ENCODE measurements at regions not wholly inside any gene's neighbourhood (a gene's known extent, or its start where the extent isn't known, plus 50 kb on each side); places are given as distances from the start of the nearest gene placed in this dataset.

DNA sequence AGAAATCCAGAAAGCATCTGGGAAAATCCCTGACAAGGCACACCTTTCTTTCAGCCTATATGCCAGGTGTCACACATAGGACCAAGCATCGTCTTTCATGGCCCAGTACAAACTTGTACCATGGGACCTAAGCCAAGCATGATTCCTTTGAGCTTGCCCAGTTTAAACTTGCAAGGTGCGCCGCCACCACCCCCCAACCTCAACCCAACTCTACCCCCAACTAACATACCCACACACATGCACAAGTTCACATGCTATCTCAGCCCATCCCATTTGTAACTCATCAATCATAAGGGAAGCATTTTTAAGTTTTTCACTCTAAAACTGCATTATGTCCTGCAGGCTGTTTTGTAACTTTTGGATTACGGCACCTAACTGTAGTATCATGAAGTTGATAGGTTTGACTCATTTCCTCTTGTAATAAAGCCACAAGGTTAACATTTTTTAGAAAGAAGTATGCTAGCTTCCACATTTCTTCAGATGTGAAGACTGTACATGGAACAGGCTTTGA is 145.9 kb upstream of the FST start:
- DNase-seq: no peak

DNA sequence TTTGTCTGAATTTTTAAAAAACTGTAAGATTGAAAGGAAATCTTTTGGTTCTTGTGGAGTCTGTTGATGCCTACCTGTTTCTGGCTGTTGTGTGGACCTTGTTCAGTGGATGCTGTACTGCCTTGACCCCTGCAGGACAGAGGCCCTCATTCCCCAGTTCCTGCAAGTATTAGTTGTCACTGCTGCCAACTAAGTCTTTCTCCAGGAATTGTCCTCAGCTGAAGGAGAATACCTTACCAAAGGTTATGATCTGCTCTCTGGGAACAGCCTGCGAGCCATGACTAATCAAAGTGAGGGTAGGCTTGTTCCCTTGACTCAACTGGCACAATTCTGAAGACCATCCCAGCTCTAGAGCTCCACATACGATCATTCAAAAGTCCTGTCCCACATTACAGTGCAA is 145.3 kb upstream of the FST start:
- DNase-seq: no peak

DNA sequence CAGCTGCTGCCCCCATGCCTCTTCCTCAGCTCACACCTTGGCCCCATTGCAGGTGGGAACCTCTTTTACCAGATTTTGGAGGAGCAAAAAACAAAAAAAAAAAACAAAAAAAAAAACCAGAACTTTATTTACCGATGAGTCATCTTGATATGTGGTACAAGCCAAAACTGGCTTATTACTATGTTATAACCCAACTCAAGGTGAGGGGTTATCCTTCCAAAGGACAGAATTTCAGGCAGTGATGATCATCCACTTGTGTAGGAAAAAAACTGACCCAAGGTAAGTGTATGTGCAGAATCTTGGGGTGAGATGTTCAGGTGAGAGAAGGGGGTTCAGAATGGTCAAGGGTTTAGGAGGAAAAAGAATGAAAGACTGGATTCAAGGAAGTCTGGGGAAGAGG is 142.6 kb upstream of the FST start:
- no peak for DNase-seq

DNA sequence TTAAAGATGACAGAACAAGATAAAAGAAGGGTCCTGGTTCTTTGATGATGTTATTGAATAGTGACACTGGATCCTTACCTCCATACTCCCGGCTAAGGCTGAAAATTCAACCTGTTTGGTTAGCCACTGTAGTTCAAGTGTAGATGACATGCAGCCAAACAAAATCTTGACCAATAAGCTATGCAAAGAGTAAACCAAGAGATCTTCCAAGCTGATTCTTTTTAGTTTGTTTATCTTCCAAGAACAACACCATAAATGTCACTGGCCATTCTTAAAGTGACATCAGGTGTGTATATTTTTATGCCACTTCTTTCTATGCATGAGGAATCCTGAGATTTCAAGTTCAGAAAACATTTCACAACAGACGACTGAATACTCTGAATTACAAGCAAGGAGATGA is 141.5 kb upstream of the FST start:
- DNase-seq: no peak

DNA sequence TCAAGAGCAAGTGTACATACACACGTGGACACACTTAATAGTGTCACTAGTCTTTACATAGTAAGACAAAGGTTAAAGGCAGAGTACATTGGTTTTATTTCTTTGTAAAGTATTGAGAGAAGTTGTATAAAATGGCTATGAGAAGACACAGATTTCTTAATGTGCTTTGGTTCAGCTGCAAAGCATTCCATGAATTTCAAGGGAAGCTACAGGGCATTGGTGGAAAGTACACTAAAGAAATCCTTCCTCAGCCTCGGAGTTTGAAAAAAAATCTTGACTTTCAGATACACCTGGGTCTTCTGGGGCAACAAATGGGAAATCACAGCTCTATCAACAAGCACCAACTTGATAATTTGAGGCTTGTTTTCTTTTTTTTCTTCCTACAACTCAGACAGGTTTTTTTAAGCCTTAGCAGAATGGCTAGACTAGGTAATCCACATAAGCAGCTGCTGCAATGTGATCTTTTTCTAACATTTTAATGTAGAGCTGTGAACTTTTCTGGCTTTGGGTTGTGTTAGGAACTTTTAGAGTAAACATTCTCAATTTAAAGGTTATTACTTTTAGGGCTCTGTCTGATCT is 140.4 kb upstream of the FST start:
- no peak for DNase-seq

DNA sequence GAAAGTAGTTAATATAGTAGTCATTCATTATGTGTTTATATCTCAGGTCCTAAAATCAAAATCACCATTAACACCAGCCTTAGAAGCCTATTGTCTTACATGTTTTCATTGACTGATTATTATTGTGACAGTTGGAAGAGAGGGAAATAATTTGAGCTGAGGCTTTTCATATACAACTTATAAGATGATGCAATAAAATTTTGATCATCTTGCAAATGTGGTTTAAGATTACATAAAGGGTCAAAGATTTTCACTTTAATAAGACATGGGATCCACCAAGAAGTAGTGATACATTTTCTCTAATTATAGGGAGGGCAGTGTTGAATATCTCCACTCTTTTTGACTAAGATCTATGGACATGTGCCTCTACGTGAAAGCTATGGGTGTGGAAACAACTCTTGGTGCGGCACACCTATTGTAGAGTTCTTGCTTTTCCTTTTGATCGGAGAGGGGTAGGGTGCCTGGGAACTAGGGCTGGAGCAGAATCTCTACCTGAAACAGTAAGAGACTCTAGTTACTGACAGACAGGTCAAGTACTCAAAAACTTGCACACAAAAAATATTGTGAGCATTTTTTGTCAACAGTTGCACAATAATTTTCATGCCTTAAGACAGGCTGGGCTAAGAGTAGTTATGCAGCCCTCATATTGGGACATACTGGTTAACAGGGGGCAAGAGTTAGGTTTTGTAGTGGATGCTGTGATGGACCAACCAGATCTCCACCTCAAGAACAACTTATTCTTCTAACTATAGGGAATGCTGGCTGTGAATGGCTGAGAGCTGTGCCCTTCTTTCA is 139.3 kb upstream of the FST start:
- DNase-seq: no peak

DNA sequence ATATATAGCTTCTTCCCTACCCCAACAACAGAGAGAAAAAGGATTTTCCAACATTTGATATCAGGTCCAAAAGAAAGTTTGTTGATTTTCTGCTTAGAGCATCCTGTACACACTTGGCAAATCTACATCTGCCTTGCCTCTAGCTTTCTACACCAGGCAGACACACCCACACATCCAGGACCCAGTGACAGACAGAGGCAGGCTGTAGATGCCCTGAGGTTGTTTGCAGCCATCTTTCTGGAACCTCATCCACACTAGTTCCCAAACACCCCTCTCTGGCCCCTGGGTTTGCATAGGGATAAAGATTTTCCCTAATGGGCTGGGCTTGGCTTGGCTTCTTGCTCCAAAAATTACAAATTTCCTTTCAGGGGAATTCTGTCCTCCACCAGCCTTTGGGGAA is 138.2 kb upstream of the FST start:
- DNase-seq: no peak

DNA sequence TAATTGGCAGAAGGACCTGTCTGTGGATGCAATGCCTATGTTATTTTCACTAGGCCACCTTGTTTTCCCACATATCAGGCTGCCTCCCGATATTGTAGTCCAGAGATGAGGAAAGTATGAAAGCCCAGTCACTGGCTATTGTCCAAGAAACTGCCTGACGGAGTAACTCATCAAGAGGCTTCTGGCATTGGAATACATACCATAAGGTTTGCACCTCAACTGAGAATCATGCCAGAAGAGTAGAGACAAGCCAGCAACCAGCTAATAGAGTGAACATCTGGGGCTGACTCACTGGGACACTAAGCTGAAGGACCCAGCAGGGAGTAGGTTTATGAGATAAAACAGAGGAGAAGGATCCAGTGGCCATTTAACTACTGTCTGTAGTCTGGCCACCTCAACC is 137.2 kb upstream of the FST start:
- DNase-seq: no peak

DNA sequence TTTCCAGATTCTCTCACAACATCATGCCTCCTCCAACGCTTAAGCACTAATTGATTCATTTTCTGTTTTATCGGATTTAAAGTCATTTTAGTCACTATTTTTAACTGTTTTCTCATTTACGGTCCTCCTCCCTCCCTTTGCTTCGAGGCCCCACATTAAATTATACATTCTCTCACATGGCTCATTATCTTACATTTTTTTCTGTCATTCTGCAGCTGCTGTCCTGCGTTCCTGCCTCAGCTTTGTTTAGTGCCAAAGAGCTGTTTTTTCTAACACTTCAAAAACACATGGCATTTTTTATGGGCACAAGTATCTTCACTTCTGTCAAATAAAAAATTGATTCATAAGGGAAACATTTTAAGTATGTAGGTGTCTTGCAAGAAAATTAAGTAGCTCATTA is 130.1 kb upstream of the FST start:
- DNase-seq: no peak

DNA sequence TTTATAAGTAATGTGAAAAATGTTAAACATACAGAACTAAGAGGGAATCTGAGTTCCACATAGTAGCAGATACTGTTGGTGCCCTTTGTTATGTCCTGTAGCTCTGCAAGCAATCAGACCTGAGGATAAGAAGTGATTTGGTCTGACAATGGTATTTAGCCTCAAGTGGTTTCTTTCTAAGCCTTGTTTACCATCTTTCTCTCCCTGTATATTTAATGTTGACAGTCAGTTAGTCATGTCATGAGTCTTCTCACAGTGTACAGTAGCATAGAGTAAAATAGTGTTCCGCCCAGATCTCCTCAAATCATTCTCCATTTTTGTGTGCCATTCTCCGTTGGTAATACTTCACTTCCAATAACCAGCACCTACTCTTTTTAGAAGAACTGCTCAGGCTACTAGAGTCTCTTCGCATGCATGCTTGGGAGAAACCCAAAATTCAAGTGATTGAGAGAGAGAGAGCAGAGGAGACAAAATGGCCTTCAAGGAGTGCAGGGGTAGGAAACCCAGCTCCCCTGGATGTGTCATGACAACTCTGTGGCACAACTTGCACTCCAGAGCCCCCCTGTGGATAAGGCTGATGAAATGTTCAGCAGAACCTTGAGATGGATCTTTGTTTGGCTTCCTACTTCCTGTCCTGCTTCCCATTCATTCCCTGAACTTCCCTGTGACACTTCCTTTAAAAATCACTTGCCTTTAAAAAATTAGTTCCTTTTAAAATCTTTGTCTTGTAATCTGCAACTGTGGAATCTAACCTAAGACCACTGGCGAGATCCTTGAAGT is 129.2 kb upstream of the FST start:
- DNase-seq: no peak

DNA sequence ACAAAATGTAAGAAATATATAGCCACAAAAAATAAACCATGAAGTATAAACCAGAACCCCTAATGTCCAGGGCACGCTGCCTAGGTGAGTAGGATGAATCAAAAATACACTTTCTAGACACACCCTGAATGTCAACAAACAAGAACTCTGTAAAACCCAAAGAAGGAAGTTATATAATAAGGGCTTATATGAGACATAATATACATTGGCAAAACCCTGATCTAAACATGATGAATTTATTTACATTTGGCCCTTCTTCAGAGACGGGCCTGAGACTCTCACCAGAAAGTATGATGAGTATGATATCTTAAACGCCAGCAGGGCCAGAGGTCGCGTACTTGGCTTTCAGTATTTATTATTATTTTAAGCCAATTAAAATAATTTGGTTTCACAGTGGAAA is 125.1 kb upstream of the FST start:
- DNase-seq: no peak

DNA sequence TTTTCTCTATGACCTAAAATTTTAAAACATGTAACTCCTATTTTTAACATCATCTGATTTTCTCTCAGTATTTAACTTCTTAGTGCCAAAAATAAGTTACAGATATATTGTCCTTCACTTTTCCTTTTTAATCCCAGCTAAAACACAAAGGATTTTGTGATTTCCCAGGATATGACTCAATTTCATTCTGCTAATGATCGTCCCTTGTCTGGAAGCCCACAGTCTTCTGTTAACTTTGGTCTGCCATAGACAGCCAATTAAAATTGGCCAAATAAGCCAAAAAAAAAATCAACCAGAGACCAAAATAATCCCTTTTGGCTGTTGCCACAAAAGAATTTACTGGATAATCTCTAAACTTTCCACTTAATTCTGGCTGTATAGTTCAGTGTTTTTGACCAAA is 124.5 kb upstream of the FST start:
- no peak for DNase-seq

DNA sequence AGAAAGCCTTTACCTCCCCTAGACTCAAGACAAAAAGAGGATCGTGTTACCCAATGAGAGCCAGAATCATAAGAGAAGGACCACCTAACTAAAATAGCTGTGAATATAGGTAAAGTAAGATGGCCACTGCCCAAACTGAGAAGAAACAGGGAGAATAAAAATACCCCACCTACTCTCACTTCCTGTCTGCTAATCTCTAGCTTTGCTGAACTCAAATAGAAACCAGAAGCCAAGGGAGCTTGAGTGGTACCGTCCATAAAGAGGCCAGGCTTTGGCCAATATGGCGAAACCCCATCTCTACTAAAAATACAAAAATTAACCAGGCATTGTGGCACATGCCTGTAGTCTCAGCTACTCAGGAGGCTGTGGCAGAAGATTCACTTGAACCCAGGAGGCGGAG is 123.0 kb upstream of the FST start:
- DNase-seq: no peak

DNA sequence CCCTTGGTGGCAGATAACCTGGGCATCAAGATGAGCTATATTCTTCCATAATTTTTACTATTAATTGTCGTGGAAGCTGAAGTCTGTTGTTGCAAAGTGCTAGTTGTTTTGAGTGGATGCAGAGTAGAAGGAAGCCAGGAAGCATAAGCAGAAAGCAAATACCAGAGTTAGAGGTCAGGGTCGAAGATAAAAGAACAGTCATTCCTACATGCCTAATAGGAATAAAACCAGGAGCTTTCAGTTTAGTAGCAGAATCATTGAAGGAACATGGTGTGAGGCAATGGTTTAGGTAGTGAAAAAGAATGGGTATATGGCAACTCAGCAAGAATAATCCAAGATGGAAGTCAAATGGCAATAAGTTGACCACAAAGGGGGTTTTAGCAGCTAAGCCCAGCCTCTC is 121.6 kb upstream of the FST start:
- DNase-seq: no peak

DNA sequence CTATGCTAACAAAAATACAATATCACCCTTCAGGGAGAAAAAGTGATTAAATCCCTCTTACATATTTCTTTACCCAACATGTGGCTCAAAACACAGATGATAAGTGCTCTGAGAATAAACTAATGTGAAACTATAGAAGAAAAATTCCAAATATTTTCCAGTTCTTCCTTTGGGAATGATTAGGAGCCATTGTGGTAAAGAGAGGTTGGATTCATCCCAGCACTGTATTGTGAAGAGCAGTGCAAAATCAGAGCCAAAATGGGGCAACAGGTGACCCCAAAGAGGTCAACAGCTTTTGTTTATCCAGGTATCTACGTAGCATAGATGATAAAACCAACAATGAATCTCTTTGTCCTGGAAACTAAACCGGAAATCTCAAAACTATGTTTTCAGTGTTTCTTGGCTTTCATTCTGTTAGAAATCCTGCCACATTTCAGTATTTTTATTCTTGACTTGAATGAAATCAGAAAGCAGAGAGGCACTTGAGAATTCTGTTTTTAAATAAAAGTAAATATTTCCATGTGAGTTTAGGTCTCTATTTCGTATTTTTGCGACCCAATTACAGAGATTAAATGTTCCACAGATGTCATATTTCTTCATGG is 120.4 kb upstream of the FST start:
- no peak for DNase-seq

DNA sequence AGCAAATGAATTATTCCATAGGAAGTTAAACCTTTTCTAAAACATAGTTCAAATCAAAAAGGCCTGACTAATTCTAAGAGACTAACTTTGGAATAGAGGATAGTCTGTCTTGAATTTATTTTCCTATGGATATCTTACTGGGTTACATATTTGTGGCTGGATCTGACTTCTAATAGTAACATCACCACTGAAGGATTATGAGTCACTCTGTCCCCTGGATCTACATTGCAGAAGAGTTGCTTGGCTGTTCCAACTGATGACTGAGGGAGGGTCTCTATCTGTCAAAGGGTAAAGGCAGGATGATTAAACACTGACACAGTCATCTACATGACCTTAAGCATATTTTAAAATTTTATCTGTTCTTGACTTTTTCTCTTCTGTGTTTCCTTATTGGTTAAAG is 119.6 kb upstream of the FST start:
- DNase-seq: no peak

DNA sequence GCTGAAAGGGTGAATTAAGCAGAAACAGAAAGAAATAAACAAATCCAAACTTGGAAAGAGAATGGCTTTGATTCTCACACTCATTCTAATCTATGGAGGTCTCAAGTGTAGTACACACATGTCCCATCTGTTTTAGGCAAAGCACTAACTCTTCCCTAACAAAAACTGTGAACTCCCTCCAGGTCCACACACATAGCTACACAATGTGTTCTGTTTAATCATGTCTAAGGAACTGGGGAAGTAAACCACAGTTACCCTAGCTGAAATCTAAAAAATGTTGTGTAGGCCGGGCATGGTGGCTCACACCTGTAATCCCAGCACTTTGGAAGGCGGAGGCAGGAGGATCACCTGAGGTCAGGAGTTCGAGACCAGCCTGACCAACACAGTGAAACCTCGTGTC is 118.7 kb upstream of the FST start:
- no peak for DNase-seq

DNA sequence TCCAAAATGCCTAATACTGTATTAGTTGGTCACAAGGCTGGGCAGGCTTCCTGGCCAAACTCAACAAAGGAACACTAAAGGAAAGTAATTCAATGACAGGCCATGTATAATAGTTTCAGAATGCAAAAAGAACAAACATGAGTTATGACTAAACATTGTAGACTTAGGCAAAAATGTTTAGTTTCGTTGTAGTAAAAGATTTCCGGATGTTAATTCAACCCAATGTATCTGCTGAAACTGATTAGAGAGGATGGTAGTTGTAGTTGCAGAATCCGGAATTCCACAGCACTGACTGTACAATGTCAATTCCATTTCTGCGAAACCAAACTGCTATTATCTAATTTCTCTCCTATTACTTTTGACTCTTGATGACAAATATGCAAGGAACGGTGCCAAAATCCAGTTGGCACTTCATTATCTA is 117.9 kb upstream of the FST start:
- no peak for DNase-seq

DNA sequence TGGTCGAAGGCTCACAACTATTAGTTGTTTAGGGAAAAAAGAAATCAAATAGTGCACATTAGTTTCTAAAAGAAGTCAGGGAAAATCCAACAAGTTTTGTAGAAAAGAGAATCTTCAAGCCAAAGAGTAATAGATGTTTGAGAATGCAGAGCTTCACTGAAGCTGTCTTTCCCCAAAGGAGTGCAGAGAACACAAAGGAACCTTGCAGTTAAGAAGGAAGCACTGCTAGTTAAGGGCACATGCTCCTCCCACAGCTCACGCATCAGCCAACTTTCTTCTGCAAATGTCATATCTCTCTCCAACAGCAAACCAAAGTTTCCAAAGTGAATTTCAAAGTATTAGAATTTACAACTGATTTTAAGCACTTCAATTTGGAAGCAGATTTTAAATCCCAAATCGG is 116.4 kb upstream of the FST start:
- no peak for DNase-seq

DNA sequence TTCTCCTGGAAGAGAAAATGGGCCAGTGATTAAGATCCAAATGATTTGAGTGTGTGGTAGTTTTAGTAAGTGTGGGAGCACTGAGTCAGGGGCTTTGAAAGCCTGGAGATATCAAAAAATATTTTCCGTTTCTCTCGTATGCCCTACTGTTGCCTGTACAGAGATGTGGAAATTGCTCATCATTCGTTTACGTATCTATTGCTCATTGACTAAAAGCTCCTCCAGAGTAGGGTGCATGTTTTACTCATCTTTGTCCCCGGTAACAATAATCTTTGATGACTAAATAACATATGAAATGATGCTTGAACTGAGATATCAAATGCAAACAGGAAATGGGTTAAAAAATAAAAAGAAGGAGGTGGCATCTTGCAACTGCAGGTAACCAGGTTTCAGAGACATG is 114.2 kb upstream of the FST start:
- DNase-seq: no peak

DNA sequence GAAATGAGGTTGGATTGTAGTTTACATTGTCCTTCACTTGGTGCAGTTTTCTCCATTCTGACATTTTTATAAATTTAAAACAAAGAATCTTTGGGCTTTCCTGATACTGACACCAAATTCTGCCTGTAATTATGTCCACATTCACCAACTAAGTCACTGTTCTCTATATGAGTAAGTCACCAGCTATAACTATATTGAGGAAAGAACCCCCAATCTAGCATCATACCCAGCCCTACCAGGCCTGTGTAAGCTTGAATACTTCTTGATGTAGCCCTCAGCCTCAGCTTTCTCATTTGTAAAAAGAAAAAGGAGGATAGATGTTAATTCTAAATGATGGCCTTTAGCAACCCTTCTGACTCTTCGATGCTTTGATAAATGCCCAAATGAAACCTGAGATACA is 112.7 kb upstream of the FST start:
- no peak for DNase-seq

DNA sequence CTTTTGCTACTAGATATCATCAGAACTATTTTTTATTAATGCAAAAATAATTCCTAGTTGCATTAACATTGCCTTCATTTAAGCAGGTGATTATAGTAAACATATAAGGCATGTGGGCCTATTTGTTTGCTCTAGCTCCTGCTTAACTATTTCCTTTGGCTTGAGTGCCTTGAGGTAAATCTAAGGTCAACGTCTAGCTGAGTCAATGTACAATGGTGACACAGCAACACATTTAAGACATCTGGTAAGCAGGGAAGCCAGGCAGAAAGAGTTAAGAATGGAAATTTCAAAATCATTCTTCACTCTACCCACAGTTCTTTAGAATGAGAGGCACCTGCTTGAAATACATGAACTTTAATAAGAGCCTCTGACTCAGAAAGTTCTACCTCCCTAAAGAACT is 111.9 kb upstream of the FST start:
- no peak for DNase-seq

DNA sequence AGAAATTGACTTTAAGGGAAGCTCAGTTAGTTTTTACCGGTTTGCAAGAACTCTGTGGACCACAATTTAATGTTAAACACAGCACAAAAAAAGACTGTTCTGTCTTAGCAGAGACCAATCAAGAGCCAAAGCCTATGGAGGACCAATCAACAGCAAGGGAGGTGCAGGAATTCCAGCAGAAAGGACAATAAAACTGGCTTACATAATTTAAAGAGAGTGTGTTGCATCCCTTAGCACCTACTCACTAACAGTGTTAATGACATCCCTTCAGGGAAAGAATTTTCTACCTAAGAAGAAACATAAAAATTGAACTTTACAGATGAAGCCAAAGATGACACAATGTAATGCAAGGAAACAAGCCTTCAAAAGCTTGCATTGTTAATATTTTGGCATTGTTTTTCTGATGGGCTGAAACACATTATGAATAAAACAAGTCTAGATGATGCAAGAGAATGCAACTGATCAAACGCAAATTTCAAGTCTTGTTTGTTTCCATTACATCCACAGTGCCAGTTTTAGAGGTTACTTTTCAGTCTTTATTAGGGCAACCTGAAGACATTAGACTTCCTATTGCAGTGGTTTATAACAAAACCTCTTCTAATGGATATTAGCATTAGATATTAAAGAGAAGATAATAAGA is 111.3 kb upstream of the FST start:
- no peak for DNase-seq

Data from hematopoietic multipotent progenitor cell treated with erythropoietin and hydrocortisone succinate and interleukin-3 and kit ligand, for 8 days (in vitro differentiated cells).